ENCODE measurements at regions not wholly inside any gene's neighbourhood (a gene's known extent, or its start where the extent isn't known, plus 50 kb on each side); places are given as distances from the start of the nearest gene placed in this dataset.

- TF ChIP-seq GATA2 (IDR thresholded peaks at IDR 0.05; ENCODE audit: low read depth, low read length) (no peak), GATA3 (IDR thresholded peaks at IDR 0.05; ENCODE audit: low read depth, low read length) (no peak)
Measured at GRCh38 chr3:117447419-117447818, 737.8 kb downstream of the TUSC7 start.
